Calu3 (cell line): ENCODE measurements at regions not wholly inside any gene's neighbourhood (a gene's known extent, or its start where the extent isn't known, plus 50 kb on each side); places are given as distances from the start of the nearest gene placed in this dataset.

Source experiments
- BruUV-seq: library from RNA; stranded (reverse); fragments of 400-500 nt; replicated peaks from 2 replicates; lab custom pipeline; 2021; lab: Mats Ljungman, UMichigan
- CTCF ChIA-PET: fragments of 300-600 bp; sonication (Branson Sonifier 250); formaldehyde crosslinking; loops from one replicate; lab custom pipeline; 2022; ENCODE audit warnings: antibody characterized with exemption; lab: Charles Lee
- DNase-seq: peaks from one replicate; pipeline ENCODE4 v3.0.0; 2022
- H3K27ac Mint-ChIP-seq: one replicate; pipeline ENCODE4 v1.8.0; 2022; ENCODE audit warnings: mixed read lengths; ENCODE audit not compliant: unreplicated experiment
- H3K27me3 Mint-ChIP-seq: one replicate; pipeline ENCODE4 v1.8.0; 2022; ENCODE audit warnings: mixed read lengths; ENCODE audit not compliant: unreplicated experiment
- H3K36me3 Mint-ChIP-seq: one replicate; pipeline ENCODE4 v1.8.0; 2022; ENCODE audit warnings: mild to moderate bottlenecking, moderate library complexity, mixed read lengths; ENCODE audit not compliant: insufficient read depth, unreplicated experiment
- H3K4me1 Mint-ChIP-seq: one replicate; pipeline ENCODE4 v1.8.0; 2022; ENCODE audit warnings: mild to moderate bottlenecking, low read depth, mixed read lengths; ENCODE audit not compliant: unreplicated experiment
- H3K4me3 Mint-ChIP-seq: one replicate; pipeline ENCODE4 v1.8.0; 2022; ENCODE audit warnings: mild to moderate bottlenecking, low read depth, moderate library complexity, mixed read lengths; ENCODE audit not compliant: unreplicated experiment
- H3K9me3 Mint-ChIP-seq: one replicate; pipeline ENCODE4 v1.8.0; 2022; ENCODE audit warnings: low read depth, mixed read lengths; ENCODE audit not compliant: unreplicated experiment
- CTCF ChIP-seq: fragments of 200-600 bp; IDR thresholded peaks from one replicate; pipeline ENCODE4 v1.8.0; 2022; ENCODE audit warnings: antibody characterized with exemption; ENCODE audit not compliant: unreplicated experiment
- intact Hi-C: fragments of 100-400 bp; cut with micrococcal nuclease; formaldehyde crosslinking; loops from one replicate; pipeline ENCODE4 v1.10.0; 2022; ENCODE audit not compliant: unreplicated experiment

GRCh38 chr7:119888251-119888650 lies 384.7 kb upstream of the KCND2 start:
- intact Hi-C loops, result no loop called here
- peaks cover 4% of the 10 kb centered on the region for H3K9me3 Mint-ChIP-seq
- no peak for DNase-seq
- BruUV-seq, result no TSS peak
- no peak overlapping the region for H3K4me3 Mint-ChIP-seq
- no peaks in the 10 kb centered on the region for H3K36me3 Mint-ChIP-seq
- TF ChIP-seq CTCF, result no peak
- no peak overlapping the region for H3K27ac Mint-ChIP-seq
- H3K4me1 Mint-ChIP-seq, result no peaks in the 10 kb centered on the region
- no peaks in the 10 kb centered on the region for H3K27me3 Mint-ChIP-seq
- CTCF ChIA-PET, result no interaction called here

GRCh38 chr7:119890631-119891030 lies 382.3 kb upstream of the KCND2 start:
- peaks cover 4% of the 10 kb centered on the region for H3K9me3 Mint-ChIP-seq
- no peaks in the 10 kb centered on the region for H3K36me3 Mint-ChIP-seq
- DNase-seq, result no peak
- no peak for TF ChIP-seq CTCF
- H3K27ac Mint-ChIP-seq, result no peak overlapping the region
- no peaks in the 10 kb centered on the region for H3K27me3 Mint-ChIP-seq
- H3K4me1 Mint-ChIP-seq, result no peaks in the 10 kb centered on the region
- H3K4me3 Mint-ChIP-seq, result no peak overlapping the region
- no TSS peak for BruUV-seq
- intact Hi-C loops, result no loop called here
- CTCF ChIA-PET, result no interaction called here

DNA sequence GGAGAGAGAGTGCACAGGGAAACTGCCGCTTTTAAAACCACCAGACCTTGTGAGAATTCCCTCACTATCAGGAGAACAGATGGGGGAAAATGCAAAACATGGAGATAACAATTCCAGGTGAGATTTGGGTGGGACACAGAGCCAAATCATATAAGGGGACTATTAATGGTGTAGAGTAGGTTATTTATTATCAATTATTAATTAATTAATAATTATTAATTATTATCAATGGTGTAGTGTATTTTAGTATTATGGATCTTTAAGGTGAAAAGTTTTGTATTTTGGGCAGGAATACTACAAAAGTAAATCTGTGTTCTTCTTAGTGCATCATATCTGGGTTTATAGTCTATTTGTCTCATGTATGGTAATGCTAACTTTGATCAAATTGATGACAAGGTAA lies 377.7 kb upstream of the KCND2 start:
- no peak overlapping the region for H3K27ac Mint-ChIP-seq
- H3K9me3 Mint-ChIP-seq, result peaks cover 4% of the 10 kb centered on the region
- no peak overlapping the region for H3K4me3 Mint-ChIP-seq
- H3K4me1 Mint-ChIP-seq, result no peaks in the 10 kb centered on the region
- H3K36me3 Mint-ChIP-seq, result no peaks in the 10 kb centered on the region
- no TSS peak for BruUV-seq
- intact Hi-C loops, result no loop called here
- no peaks in the 10 kb centered on the region for H3K27me3 Mint-ChIP-seq
- no peak for TF ChIP-seq CTCF
- DNase-seq, result no peak
- CTCF ChIA-PET, result no interaction called here

- TF ChIP-seq CTCF, result no peak
- no TSS peak for BruUV-seq
- no peak overlapping the region for H3K27ac Mint-ChIP-seq
- no peaks in the 10 kb centered on the region for H3K4me1 Mint-ChIP-seq
- no peaks in the 10 kb centered on the region for H3K27me3 Mint-ChIP-seq
- H3K36me3 Mint-ChIP-seq, result no peaks in the 10 kb centered on the region
- intact Hi-C loops, result no loop called here
- H3K9me3 Mint-ChIP-seq, result peaks cover 4% of the 10 kb centered on the region
- no peak overlapping the region for H3K4me3 Mint-ChIP-seq
- DNase-seq, result no peak
- CTCF ChIA-PET, result no interaction called here
Observed at GRCh38 chr7:119896386-119896785, 376.6 kb upstream of the KCND2 start.
